Dedifferentiated amniotic fluid mesenchymal stem cell (primary cell): ENCODE measurements at regions not wholly inside any gene's neighbourhood (a gene's known extent, or its start where the extent isn't known, plus 50 kb on each side); places are given as distances from the start of the nearest gene placed in this dataset.

Source experiments
- DNase-seq: peaks from one replicate; pipeline ENCODE4 v3.0.0-alpha.2; 2016; ENCODE audit errors: extremely low spot score

- DNase-seq, result no peak
Measured at GRCh38 chr11:103010891-103011290, 55.4 kb upstream of the MMP13 start.

- peak; percentile 54 for DNase-seq
Measured at GRCh38 chr11:103007521-103007920, 52.0 kb upstream of the MMP13 start.
